B cell (primary cell): ENCODE measurements at regions not wholly inside any gene's neighbourhood (a gene's known extent, or its start where the extent isn't known, plus 50 kb on each side); places are given as distances from the start of the nearest gene placed in this dataset.

Experiments
- ATAC-seq: fragments of 200-7000 bp; cut with Tn5 transposase; one replicate; pipeline ENCODE4 v1.10.0; 2021; ENCODE audit warnings: low read depth, mild to moderate bottlenecking, moderate number of reproducible peaks, moderate library complexity
- CTCF ChIA-PET: fragments of 350-600 bp; sonication (Branson Sonifier 250); formaldehyde crosslinking; loops from one replicate; lab custom pipeline; 2021; ENCODE audit warnings: antibody characterized with exemption, inconsistent platforms; lab: Charles Lee
- POLR2A ChIA-PET: fragments of 350-600 bp; sonication (Branson Sonifier 250); formaldehyde crosslinking; loops from one replicate; lab custom pipeline; 2021; ENCODE audit warnings: antibody characterized with exemption; lab: Charles Lee
- DNase-seq: peaks from one replicate; pipeline ENCODE4 v3.0.0; 2013
- H2AFZ ChIP-seq: 2 replicates; pipeline ENCODE4 v1.6.1; 2012; ENCODE audit warnings: mild to moderate bottlenecking, low read depth, low read length; ENCODE audit not compliant: insufficient read depth, poor library complexity, severe bottlenecking
- H3K27ac ChIP-seq, 2 donors: 1 replicate in 1 of 2; 2 replicates in 1 of 2; pipeline ENCODE4 v1.5.1; 2012 to 2013; ENCODE audit warnings: low read length in 2 of 2, mild to moderate bottlenecking in 2 of 2, moderate library complexity in 1 of 2
- H3K27me3 ChIP-seq, 4 experiments: fragments of 200-600 bp in 1 of 4; sonication (generic) in 1 of 4; replicated peaks in 1 of 4; 1 replicate in 2 of 4; 2 replicates in 2 of 4; pipeline versions ENCODE4 v1.6.1 to v1.7.0; 2013 to 2016; ENCODE audit warnings: low read length in 3 of 4, mild to moderate bottlenecking in 2 of 4, mixed read lengths in 1 of 4, moderate library complexity in 1 of 4; ENCODE audit not compliant: insufficient read depth in 4 of 4, control insufficient read depth in 3 of 4; ENCODE audit errors: control extremely low read depth in 1 of 4
- H3K36me3 ChIP-seq, 2 experiments: replicated peaks in 1 of 2; 1 replicate in 1 of 2; 2 replicates in 1 of 2; pipeline versions ENCODE4 v1.6.1 to v1.7.1; 2013; ENCODE audit warnings: low read length in 1 of 2; ENCODE audit not compliant: insufficient read depth in 2 of 2, control insufficient read depth in 1 of 2; ENCODE audit errors: control extremely low read depth in 1 of 2, extremely low read depth in 1 of 2
- H3K4me1 ChIP-seq, 2 donors: fragments of 200-600 bp in 1 of 2; sonication (generic) in 1 of 2; 1 replicate in 1 of 2; 2 replicates in 1 of 2; pipeline versions ENCODE4 v1.5.1 to v1.6.1; 2013 to 2017; ENCODE audit warnings: low read length in 2 of 2; ENCODE audit not compliant: control insufficient read depth in 2 of 2, insufficient read depth in 2 of 2
- H3K4me2 ChIP-seq: replicated peaks from 2 replicates; pipeline ENCODE3; 2012; ENCODE audit warnings: mild to moderate bottlenecking, low read depth, low read length; ENCODE audit not compliant: poor library complexity, severe bottlenecking
- H3K4me3 ChIP-seq, 5 experiments: fragments of 200-600 bp in 1 of 5; sonication (generic) in 1 of 5; 1 replicate in 3 of 5; 2 replicates in 2 of 5; pipeline versions ENCODE4 v1.5.1 to v1.7.0; 2011 to 2016; ENCODE audit warnings: low read length in 4 of 5, mild to moderate bottlenecking in 4 of 5, low read depth in 2 of 5, control low read depth in 1 of 5, moderate library complexity in 1 of 5; ENCODE audit not compliant: insufficient read depth in 1 of 5; ENCODE audit errors: control extremely low read depth in 1 of 5, extremely low read depth in 1 of 5
- H3K79me2 ChIP-seq: fragments of 200-600 bp; sonication (generic); one replicate; pipeline ENCODE4 v1.6.0; 2016; ENCODE audit warnings: low read length; ENCODE audit not compliant: control insufficient read depth, insufficient read depth
- H3K9ac ChIP-seq: fragments of 200-600 bp; sonication (generic); 2 replicates; pipeline ENCODE4 v1.6.1; 2017; ENCODE audit warnings: mild to moderate bottlenecking, low read length, moderate library complexity
- H3K9me3 ChIP-seq, 3 donors: one replicate each; pipeline versions ENCODE4 v1.6.1 to v1.7.1; 2013; ENCODE audit warnings: low read length in 2 of 3; ENCODE audit not compliant: control insufficient read depth in 2 of 3, insufficient read depth in 1 of 3; ENCODE audit errors: control extremely low read depth in 1 of 3
- H4K20me1 ChIP-seq: 2 replicates; pipeline ENCODE4 v1.6.0; 2012; ENCODE audit warnings: mild to moderate bottlenecking, low read length; ENCODE audit not compliant: insufficient read depth, control insufficient read depth, poor library complexity, severe bottlenecking
- H3K27ac Mint-ChIP-seq: one replicate; pipeline ENCODE4 v1.8.0; 2021; ENCODE audit warnings: mixed read lengths
- H3K27me3 Mint-ChIP-seq: one replicate; pipeline ENCODE4 v1.8.0; 2021; ENCODE audit warnings: mixed read lengths
- H3K4me1 Mint-ChIP-seq: one replicate; pipeline ENCODE4 v1.8.0; 2021; ENCODE audit warnings: mixed read lengths
- H3K4me3 Mint-ChIP-seq: one replicate; pipeline ENCODE4 v1.8.0; 2021; ENCODE audit warnings: mixed read lengths
- H3K9me3 Mint-ChIP-seq: one replicate; pipeline ENCODE4 v1.8.0; 2022; ENCODE audit warnings: mixed read lengths; ENCODE audit not compliant: insufficient read depth
- EZH2 ChIP-seq: IDR thresholded peaks from 2 replicates; pipeline ENCODE4 v1.6.1; 2012; ENCODE audit warnings: borderline replicate concordance, low read depth, mild to moderate bottlenecking, moderate library complexity, low read length; ENCODE audit not compliant: insufficient read depth, poor library complexity, severe bottlenecking
- WGBS: methylation state at CpG from one replicate; pipeline ENCODE4 v1.1.5; 2013; ENCODE audit warnings: missing lambda C conversion rate; ENCODE audit not compliant: insufficient coverage; 5-methylcytosine and 5-hydroxymethylcytosine counted together
- intact Hi-C: fragments of 100-400 bp; cut with micrococcal nuclease; formaldehyde crosslinking; loops from one replicate; pipeline ENCODE4 v1.10.0; 2022
- TF ChIP-seq, protein P1 (sequence below): fragments of 200-600 bp; IDR thresholded peaks from one replicate; pipeline ENCODE4 v1.8.0; 2022; ENCODE audit warnings: antibody characterized with exemption, mild to moderate bottlenecking

GRCh38 chr2:177327009-177327408, 62.5 kb upstream of the NFE2L2 start:
- no peak overlapping the region for H3K4me3 Mint-ChIP-seq
- peaks cover 3% of the 10 kb centered on the region for H3K4me1 Mint-ChIP-seq
- CTCF ChIA-PET: interaction anchor here (1.2 to 2.1 kb wide), 3 partner anchors 9 to 163 kb away, joined by 5 to 8 read pairs (median 8); no protein-coding TSS in a partner anchor
- no peak overlapping the region for H3K27ac ChIP-seq
- no peaks in the 10 kb centered on the region for H3K27me3 ChIP-seq
- no peak overlapping the region for H3K27ac Mint-ChIP-seq
- POLR2A ChIA-PET: interaction anchor here (0.7 kb wide), 1 partner anchor 161 kb away, joined by 6 read pairs; no protein-coding TSS in a partner anchor
- H4K20me1 ChIP-seq: no peaks in the 10 kb centered on the region
- no peak overlapping the region for H2AFZ ChIP-seq
- H3K4me2 ChIP-seq: no peak overlapping the region
- DNase-seq (no peak), ATAC-seq (no peak)
- intact Hi-C loops: no loop called here
- 8% methylated on average over 1 of the region's 1 CpG for WGBS
- H3K36me3 ChIP-seq: peaks cover 0 to 4% of the 10 kb centered on the region in 2 experiments
- no peaks in the 10 kb centered on the region for H3K27me3 Mint-ChIP-seq
- peaks cover 2% of the 10 kb centered on the region in 2 donors for H3K4me1 ChIP-seq
- H3K9me3 Mint-ChIP-seq: no peaks in the 10 kb centered on the region
- H3K9me3 ChIP-seq: no peaks in the 10 kb centered on the region
- H3K9ac ChIP-seq: no peak overlapping the region
- TF ChIP-seq, protein P1, sequence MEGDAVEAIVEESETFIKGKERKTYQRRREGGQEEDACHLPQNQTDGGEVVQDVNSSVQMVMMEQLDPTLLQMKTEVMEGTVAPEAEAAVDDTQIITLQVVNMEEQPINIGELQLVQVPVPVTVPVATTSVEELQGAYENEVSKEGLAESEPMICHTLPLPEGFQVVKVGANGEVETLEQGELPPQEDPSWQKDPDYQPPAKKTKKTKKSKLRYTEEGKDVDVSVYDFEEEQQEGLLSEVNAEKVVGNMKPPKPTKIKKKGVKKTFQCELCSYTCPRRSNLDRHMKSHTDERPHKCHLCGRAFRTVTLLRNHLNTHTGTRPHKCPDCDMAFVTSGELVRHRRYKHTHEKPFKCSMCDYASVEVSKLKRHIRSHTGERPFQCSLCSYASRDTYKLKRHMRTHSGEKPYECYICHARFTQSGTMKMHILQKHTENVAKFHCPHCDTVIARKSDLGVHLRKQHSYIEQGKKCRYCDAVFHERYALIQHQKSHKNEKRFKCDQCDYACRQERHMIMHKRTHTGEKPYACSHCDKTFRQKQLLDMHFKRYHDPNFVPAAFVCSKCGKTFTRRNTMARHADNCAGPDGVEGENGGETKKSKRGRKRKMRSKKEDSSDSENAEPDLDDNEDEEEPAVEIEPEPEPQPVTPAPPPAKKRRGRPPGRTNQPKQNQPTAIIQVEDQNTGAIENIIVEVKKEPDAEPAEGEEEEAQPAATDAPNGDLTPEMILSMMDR: no peak
- no peak for TF ChIP-seq EZH2
- no peaks in the 10 kb centered on the region for H3K79me2 ChIP-seq
- H3K4me3 ChIP-seq: no peak overlapping the region

GRCh38 chr2:177328056-177328455, 63.5 kb upstream of the NFE2L2 start:
- Histone ChIP-seq H3K79me2 (no peaks in the 10 kb centered on the region), H2AFZ (no peak overlapping the region), H3K36me3 (no peaks in the 10 kb centered on the region), H4K20me1 (no peaks in the 10 kb centered on the region), H3K9me3 (no peaks in the 10 kb centered on the region), H3K9ac (no peak overlapping the region), H3K27ac (no peak overlapping the region), H3K4me1 (peaks cover 4 to 5% of the 10 kb centered on the region in 2 donors), H3K4me3 (no peak overlapping the region), H3K4me2 (no peak overlapping the region), H3K27me3 (no peaks in the 10 kb centered on the region)
- intact Hi-C loops: no loop called here
- 96% methylated on average over 2 of the region's 2 CpGs for WGBS
- H3K27me3 Mint-ChIP-seq: no peaks in the 10 kb centered on the region
- no peak overlapping the region for H3K27ac Mint-ChIP-seq
- DNase-seq: no peak
- ChIA-PET POLR2A (no interaction called here), CTCF (interaction anchor here (1.2 to 2.1 kb wide), 3 partner anchors 8 to 167 kb away, joined by 5 to 8 read pairs (median 7); no protein-coding TSS in a partner anchor)
- H3K4me1 Mint-ChIP-seq: peaks cover 8% of the 10 kb centered on the region
- no peaks in the 10 kb centered on the region for H3K9me3 Mint-ChIP-seq
- TF ChIP-seq, protein P1: no peak
- TF ChIP-seq EZH2: no peak
- no peak for ATAC-seq
- no peak overlapping the region for H3K4me3 Mint-ChIP-seq
